ENCODE measurements at regions not wholly inside any gene's neighbourhood (a gene's known extent, or its start where the extent isn't known, plus 50 kb on each side); places are given as distances from the start of the nearest gene placed in this dataset.

DNA sequence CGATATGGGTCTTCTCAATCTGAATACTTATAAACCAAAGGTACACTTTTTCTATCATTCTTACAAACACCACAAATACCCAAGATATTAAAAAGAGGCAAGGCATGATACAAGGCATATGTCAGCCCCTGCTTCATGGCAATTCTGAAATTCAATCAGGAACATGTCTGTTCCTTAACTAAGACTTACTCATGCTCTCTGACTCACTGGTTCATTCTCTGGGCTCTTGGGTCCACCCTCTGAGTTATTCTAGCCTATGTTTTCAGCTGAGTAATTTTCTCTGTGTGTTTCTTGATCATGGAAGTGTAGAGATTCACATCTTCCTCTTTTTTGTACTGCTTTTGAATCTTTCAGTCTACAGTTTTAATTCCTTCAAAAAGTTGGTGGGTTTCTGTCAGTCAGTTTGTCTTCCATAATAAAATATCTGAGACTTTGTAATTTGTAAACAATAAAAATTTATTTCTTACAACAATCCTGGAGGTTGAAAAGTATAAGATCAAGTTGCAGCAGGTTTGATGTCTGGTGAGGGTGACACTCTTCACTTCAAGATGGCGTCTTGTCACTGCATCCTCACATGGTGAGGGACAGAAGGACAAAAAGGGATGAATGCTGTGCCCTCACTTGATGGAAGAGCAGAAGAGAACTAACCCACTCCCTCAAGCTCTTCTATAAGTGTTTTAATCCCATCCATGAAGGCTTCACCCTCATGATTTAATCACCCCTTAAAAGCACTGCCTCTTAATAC lies 211.7 kb downstream of the FAM76B start:
- CTCF ChIA-PET = no interaction called here
- Histone ChIP-seq H3K4me2 (ENCODE audit: low read length) (no peak overlapping the region), H2AFZ (ENCODE audit: low read depth, low read length, poor library complexity, severe bottlenecking) (no peak overlapping the region), H3K27me3 (ENCODE audit: insufficient read depth, low read length) (no peaks in the 10 kb centered on the region; the same call in 1 of the 2 replicates), H3K9me2 (ENCODE audit: insufficient read depth) (no peaks in the 10 kb centered on the region), H3K27ac (ENCODE audit: low read depth, low read length) (no peak overlapping the region), H3K36me3 (ENCODE audit: control insufficient read depth in 1 of 2, insufficient read depth in 2 of 2, low read length in 2 of 2) (no peaks in the 10 kb centered on the region), H3K4me1 (ENCODE audit: control insufficient read depth in 1 of 2, insufficient read depth in 2 of 2, low read length in 2 of 2) (no peaks in the 10 kb centered on the region), H3K9me3 (ENCODE audit: control insufficient read depth in 1 of 2, insufficient read depth in 1 of 2, low read depth in 1 of 2, low read length in 2 of 2) (no peaks in the 10 kb centered on the region), H3K79me2 (ENCODE audit: insufficient read depth, low read length) (no peaks in the 10 kb centered on the region), H3K9ac (ENCODE audit: low read length) (no peak overlapping the region), H4K20me1 (ENCODE audit: insufficient read depth) (no peaks in the 10 kb centered on the region), H3K4me3 (replicated peaks in 1 of 2; ENCODE audit: low read depth in 1 of 2, low read length in 2 of 2) (no peak overlapping the region)
- TF ChIP-seq, protein P1, sequence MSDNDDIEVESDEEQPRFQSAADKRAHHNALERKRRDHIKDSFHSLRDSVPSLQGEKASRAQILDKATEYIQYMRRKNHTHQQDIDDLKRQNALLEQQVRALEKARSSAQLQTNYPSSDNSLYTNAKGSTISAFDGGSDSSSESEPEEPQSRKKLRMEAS (IDR thresholded peaks at IDR 0.05) = no peak
- no peak for TF ChIP-seq ZBTB33 (IDR thresholded peaks at IDR 0.05; ENCODE audit: extremely low read depth, insufficient replicate concordance, low read length)
- TF ChIP-seq SRF (IDR thresholded peaks at IDR 0.05; ENCODE audit: low read depth) = no peak
- TF ChIP-seq EZH2phosphoT487 (IDR thresholded peaks at IDR 0.05; ENCODE audit: borderline replicate concordance) = no peak
- no peak for TF ChIP-seq YY1 (IDR thresholded peaks at IDR 0.05; ENCODE audit: extremely low read depth, insufficient replicate concordance, low read depth, low read length)
- TF ChIP-seq, protein P2, sequence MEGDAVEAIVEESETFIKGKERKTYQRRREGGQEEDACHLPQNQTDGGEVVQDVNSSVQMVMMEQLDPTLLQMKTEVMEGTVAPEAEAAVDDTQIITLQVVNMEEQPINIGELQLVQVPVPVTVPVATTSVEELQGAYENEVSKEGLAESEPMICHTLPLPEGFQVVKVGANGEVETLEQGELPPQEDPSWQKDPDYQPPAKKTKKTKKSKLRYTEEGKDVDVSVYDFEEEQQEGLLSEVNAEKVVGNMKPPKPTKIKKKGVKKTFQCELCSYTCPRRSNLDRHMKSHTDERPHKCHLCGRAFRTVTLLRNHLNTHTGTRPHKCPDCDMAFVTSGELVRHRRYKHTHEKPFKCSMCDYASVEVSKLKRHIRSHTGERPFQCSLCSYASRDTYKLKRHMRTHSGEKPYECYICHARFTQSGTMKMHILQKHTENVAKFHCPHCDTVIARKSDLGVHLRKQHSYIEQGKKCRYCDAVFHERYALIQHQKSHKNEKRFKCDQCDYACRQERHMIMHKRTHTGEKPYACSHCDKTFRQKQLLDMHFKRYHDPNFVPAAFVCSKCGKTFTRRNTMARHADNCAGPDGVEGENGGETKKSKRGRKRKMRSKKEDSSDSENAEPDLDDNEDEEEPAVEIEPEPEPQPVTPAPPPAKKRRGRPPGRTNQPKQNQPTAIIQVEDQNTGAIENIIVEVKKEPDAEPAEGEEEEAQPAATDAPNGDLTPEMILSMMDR (IDR thresholded peaks at IDR 0.05 in 2 of 3, conservative IDR thresholded peaks at IDR 0.05 in 1 of 3; ENCODE audit: borderline replicate concordance in 1 of 3, insufficient read depth in 1 of 3, low read depth in 2 of 3, low read length in 2 of 3) = 0 out of 6 replicates have a peak, but pooled peaks of 1 of the 3 experiments have one; percentile 7
- no peak for TF ChIP-seq POLR2AphosphoS5 (IDR thresholded peaks at IDR 0.05; ENCODE audit: low read depth, low read length)
- TF ChIP-seq FOSL1 (IDR thresholded peaks at IDR 0.05; ENCODE audit: low read depth) = no peak
- peak; percentile 30; the same call in 1 of the 2 replicates for TF ChIP-seq RAD21 (IDR thresholded peaks at IDR 0.05; ENCODE audit: low read depth)
- TF ChIP-seq ZNF274 (IDR thresholded peaks at IDR 0.05; ENCODE audit: low read depth, low read length) = no peak
- intact Hi-C loops (cut with micrococcal nuclease) = no loop called here
- BruUV-seq (replicated peaks) = no TSS peak
- POLR2A ChIA-PET = no interaction called here
- RAD21 ChIA-PET (ENCODE audit: low non-redundant PET in 1 of 2, low total read pairs in 2 of 2, uncharacterized antibody in 2 of 2, unreplicated experiment in 2 of 2) = no interaction called here
- DNase-seq (ENCODE audit: low read depth, low spot score) (no peak), ATAC-seq (no peak)

All from HCT116 (cell line).